ENCODE measurements at regions not wholly inside any gene's neighbourhood (a gene's known extent, or its start where the extent isn't known, plus 50 kb on each side); places are given as distances from the start of the nearest gene placed in this dataset.
A peak's percentile ranks its signal among the peaks of the same experiment; 100 is the strongest.

DNA sequence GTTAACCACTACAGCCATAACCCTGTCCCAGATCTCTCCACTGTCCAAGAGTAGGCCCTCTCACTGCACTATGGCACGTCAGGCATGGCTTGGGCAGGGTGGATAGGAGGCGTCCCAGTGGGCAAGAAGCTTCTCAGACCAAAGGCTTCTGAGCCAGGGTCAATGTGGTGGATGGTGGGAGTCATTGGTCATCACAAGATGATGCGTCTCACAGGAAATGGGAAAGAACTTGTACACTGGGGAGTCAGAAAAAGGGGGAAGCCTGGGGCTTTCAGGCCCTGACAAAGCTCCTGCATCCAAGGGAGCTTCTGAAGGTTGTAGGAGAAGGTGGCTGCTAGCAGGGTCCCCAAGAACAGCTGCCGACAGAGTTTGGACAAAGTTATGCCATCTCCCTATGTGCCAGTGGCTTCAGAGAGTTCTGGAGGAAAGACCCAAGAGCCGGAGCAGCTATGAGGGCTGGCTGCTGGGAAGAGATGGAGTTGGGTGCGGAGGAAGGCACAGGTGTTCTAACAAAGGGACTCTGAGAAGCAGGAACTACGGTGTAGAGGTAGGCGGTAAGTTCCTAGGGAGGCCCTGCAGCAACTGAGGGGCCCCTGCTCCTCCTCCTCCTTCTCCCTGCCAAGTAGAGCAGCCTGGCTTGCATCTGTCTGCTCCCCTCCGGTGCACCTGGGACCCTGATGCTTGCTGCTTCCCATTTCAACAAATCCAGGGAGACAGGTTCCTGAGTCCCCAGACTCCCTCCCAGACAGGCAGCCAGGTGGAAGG lies 81.1 kb downstream of the ARL6IP4 start:
- no peak overlapping the region for H3K27ac ChIP-seq (ENCODE audit: low read depth, low read length)
- peaks cover 48 to 64% of the 10 kb centered on the region in 2 donors for H3K4me1 ChIP-seq (ENCODE audit: control insufficient read depth in 1 of 2, insufficient read depth in 2 of 2, low read length in 2 of 2)
- H3K36me3 ChIP-seq (ENCODE audit: control insufficient read depth in 1 of 2, insufficient read depth in 2 of 2, low read length in 2 of 2): no peaks in the 10 kb centered on the region

DNA sequence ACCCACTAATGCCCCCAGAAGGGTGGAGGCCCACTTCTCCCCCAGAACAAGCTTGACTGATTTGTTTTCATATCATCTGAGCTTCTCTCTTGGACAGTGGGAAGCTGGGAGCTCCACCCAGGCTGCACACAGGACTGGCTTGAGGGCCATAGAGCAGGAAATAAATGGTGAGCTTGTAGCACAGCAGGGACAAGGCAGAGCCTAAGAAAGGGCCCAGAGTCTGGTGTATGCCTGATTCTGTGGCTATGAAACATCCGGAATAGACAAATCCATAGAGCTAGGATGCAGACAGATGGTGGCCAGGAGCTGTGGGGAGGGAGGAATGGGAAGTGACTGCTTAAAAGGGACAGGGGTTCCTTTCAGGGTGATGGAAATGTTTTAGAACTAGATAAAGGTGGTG lies 79.0 kb downstream of the ARL6IP4 start:
- Histone ChIP-seq H3K27me3 (ENCODE audit: control insufficient read depth in 1 of 2, insufficient read depth in 2 of 2, low read length in 2 of 2) (no peaks in the 10 kb centered on the region), H3K9me3 (ENCODE audit: control insufficient read depth in 1 of 2, low read length in 2 of 2) (no peaks in the 10 kb centered on the region), H3K4me1 (ENCODE audit: control insufficient read depth in 1 of 2, insufficient read depth in 2 of 2, low read length in 2 of 2) (peaks cover 35 to 49% of the 10 kb centered on the region in 2 donors), H3K4me3 (ENCODE audit: low read depth in 1 of 2, low read length in 2 of 2) (no peak overlapping the region), H3K27ac (ENCODE audit: low read depth, low read length) (peak overlapping the region; percentile 53), H3K9ac (ENCODE audit: low read depth in 1 of 2, low read length in 2 of 2) (no peak overlapping the region), H3K36me3 (ENCODE audit: control insufficient read depth in 1 of 2, insufficient read depth in 2 of 2, low read length in 2 of 2) (no peaks in the 10 kb centered on the region)

More for the DNA sequence above, 81.1 kb downstream of the ARL6IP4 start:
- no peaks in the 10 kb centered on the region for H3K9me3 ChIP-seq (ENCODE audit: control insufficient read depth in 1 of 2, low read length in 2 of 2)
- H3K27me3 ChIP-seq (ENCODE audit: control insufficient read depth in 1 of 2, insufficient read depth in 2 of 2, low read length in 2 of 2): no peaks in the 10 kb centered on the region
- no peak overlapping the region for H3K9ac ChIP-seq (ENCODE audit: low read depth in 1 of 2, low read length in 2 of 2)
- no peak overlapping the region for H3K4me3 ChIP-seq (ENCODE audit: low read depth in 1 of 2, low read length in 2 of 2)

- H3K27ac ChIP-seq (ENCODE audit: low read depth, low read length): peak overlapping the region; percentile 53
- no peak overlapping the region for H3K4me3 ChIP-seq (ENCODE audit: low read depth in 1 of 2, low read length in 2 of 2)
- no peaks in the 10 kb centered on the region for H3K27me3 ChIP-seq (ENCODE audit: control insufficient read depth in 1 of 2, insufficient read depth in 2 of 2, low read length in 2 of 2)
- H3K36me3 ChIP-seq (ENCODE audit: control insufficient read depth in 1 of 2, insufficient read depth in 2 of 2, low read length in 2 of 2): no peaks in the 10 kb centered on the region
- H3K9ac ChIP-seq (ENCODE audit: low read depth in 1 of 2, low read length in 2 of 2): no peak overlapping the region
- H3K4me1 ChIP-seq (ENCODE audit: control insufficient read depth in 1 of 2, insufficient read depth in 2 of 2, low read length in 2 of 2): peaks cover 30 to 44% of the 10 kb centered on the region in 2 donors
- no peaks in the 10 kb centered on the region for H3K9me3 ChIP-seq (ENCODE audit: control insufficient read depth in 1 of 2, low read length in 2 of 2)
Observed at GRCh38 chr12:123058980-123059379, 78.5 kb downstream of the ARL6IP4 start.

- H3K27ac ChIP-seq (ENCODE audit: low read depth, low read length): no peak overlapping the region
- H3K9ac ChIP-seq (ENCODE audit: low read depth in 1 of 2, low read length in 2 of 2): no peak overlapping the region
- H3K4me3 ChIP-seq (ENCODE audit: low read depth in 1 of 2, low read length in 2 of 2): no peak overlapping the region
- no peaks in the 10 kb centered on the region for H3K27me3 ChIP-seq (ENCODE audit: control insufficient read depth in 1 of 2, insufficient read depth in 2 of 2, low read length in 2 of 2)
- H3K36me3 ChIP-seq (ENCODE audit: control insufficient read depth in 1 of 2, insufficient read depth in 2 of 2, low read length in 2 of 2): no peaks in the 10 kb centered on the region
- H3K9me3 ChIP-seq (ENCODE audit: control insufficient read depth in 1 of 2, low read length in 2 of 2): no peaks in the 10 kb centered on the region
- peaks cover 25 to 39% of the 10 kb centered on the region in 2 donors for H3K4me1 ChIP-seq (ENCODE audit: control insufficient read depth in 1 of 2, insufficient read depth in 2 of 2, low read length in 2 of 2)
Observed at GRCh38 chr12:123058481-123058880, 78.0 kb downstream of the ARL6IP4 start.

DNA sequence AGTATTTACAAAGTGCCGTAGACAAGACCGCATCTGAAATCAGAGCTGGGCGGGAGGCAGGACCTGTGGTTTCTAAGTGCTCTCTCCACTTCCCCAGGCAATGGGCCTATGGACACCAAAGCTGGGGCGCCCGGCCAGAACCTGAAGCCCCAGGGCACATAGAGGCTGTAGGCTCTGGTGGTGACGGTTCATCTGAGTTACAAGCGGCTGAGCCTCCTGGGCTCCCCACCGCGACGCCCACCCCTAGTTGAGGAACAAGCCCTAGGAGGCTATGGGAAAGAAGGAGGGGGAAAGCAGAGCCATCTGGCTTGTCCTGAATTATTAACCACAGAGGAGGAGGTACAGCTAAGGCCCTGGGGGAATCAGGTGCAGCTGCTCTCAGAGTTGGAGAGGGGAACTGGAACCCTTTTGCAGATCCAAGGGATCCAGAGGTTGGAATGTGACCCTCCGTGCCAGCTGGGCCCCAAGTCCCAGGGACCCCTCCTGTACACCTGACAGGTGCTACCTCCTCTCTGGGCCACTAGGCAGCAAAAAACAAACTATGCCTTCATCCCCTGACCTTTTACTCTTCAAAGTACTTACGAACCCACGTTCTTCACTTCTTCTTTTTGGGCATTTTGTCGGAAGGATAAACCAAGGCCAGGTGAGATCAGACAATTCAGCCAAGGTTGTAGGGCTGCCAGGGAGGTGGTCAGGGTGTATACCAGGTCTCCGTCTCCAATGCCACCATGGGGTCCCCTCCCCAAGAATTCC lies 77.2 kb downstream of the ARL6IP4 start:
- H3K9me3 ChIP-seq (ENCODE audit: control insufficient read depth in 1 of 2, low read length in 2 of 2): no peaks in the 10 kb centered on the region
- no peak overlapping the region for H3K9ac ChIP-seq (ENCODE audit: low read depth in 1 of 2, low read length in 2 of 2)
- no peaks in the 10 kb centered on the region for H3K36me3 ChIP-seq (ENCODE audit: control insufficient read depth in 1 of 2, insufficient read depth in 2 of 2, low read length in 2 of 2)
- H3K27ac ChIP-seq (ENCODE audit: low read depth, low read length): no peak overlapping the region
- H3K4me1 ChIP-seq (ENCODE audit: control insufficient read depth in 1 of 2, insufficient read depth in 2 of 2, low read length in 2 of 2): peaks cover 17 to 31% of the 10 kb centered on the region in 2 donors
- no peaks in the 10 kb centered on the region for H3K27me3 ChIP-seq (ENCODE audit: control insufficient read depth in 1 of 2, insufficient read depth in 2 of 2, low read length in 2 of 2)
- H3K4me3 ChIP-seq (ENCODE audit: low read depth in 1 of 2, low read length in 2 of 2): no peak overlapping the region

- Histone ChIP-seq H3K9ac (ENCODE audit: low read depth in 1 of 2, low read length in 2 of 2) (no peak overlapping the region), H3K4me1 (ENCODE audit: control insufficient read depth in 1 of 2, insufficient read depth in 2 of 2, low read length in 2 of 2) (peaks cover 15 to 22% of the 10 kb centered on the region in 2 donors), H3K27ac (ENCODE audit: low read depth, low read length) (no peak overlapping the region), H3K27me3 (ENCODE audit: control insufficient read depth in 1 of 2, insufficient read depth in 2 of 2, low read length in 2 of 2) (no peaks in the 10 kb centered on the region), H3K9me3 (ENCODE audit: control insufficient read depth in 1 of 2, low read length in 2 of 2) (no peaks in the 10 kb centered on the region), H3K36me3 (ENCODE audit: control insufficient read depth in 1 of 2, insufficient read depth in 2 of 2, low read length in 2 of 2) (no peaks in the 10 kb centered on the region), H3K4me3 (ENCODE audit: low read depth in 1 of 2, low read length in 2 of 2) (no peak overlapping the region)
Observed at GRCh38 chr12:123056709-123057108, 76.2 kb downstream of the ARL6IP4 start.

GRCh38 chr12:123056053-123056452 lies 75.6 kb downstream of the ARL6IP4 start:
- Histone ChIP-seq H3K4me1 (ENCODE audit: control insufficient read depth in 1 of 2, insufficient read depth in 2 of 2, low read length in 2 of 2) (peaks cover 12 to 22% of the 10 kb centered on the region in 2 donors), H3K27me3 (ENCODE audit: control insufficient read depth in 1 of 2, insufficient read depth in 2 of 2, low read length in 2 of 2) (no peaks in the 10 kb centered on the region), H3K27ac (ENCODE audit: low read depth, low read length) (no peak overlapping the region), H3K4me3 (ENCODE audit: low read depth in 1 of 2, low read length in 2 of 2) (no peak overlapping the region), H3K36me3 (ENCODE audit: control insufficient read depth in 1 of 2, insufficient read depth in 2 of 2, low read length in 2 of 2) (no peaks in the 10 kb centered on the region), H3K9me3 (ENCODE audit: control insufficient read depth in 1 of 2, low read length in 2 of 2) (no peaks in the 10 kb centered on the region), H3K9ac (ENCODE audit: low read depth in 1 of 2, low read length in 2 of 2) (no peak overlapping the region)

DNA sequence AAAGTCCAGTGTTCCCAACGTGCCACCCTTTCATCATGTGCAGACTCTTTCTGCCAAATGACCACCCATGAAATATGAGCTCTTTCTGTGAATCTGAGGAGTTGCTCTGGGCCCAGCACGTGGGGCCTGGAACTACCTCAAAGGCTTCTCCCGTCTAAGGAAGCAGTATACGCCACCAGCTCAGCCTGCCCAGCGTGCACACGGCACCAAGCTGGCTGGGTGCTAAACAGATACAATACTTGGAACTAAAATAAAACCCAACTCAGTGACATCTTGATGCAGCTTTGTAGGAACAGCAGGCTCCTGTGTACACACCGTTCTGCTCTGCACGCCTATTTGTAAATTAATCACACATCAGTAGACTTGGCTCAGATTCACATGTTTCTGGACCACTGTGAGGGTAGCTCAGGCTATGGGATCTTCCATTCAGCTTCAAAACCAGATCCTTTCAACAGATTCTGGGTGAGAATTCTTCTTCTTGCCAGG lies 74.8 kb downstream of the ARL6IP4 start:
- Histone ChIP-seq H3K9me3 (ENCODE audit: control insufficient read depth in 1 of 2, low read length in 2 of 2) (no peaks in the 10 kb centered on the region), H3K9ac (ENCODE audit: low read depth in 1 of 2, low read length in 2 of 2) (no peak overlapping the region), H3K36me3 (ENCODE audit: control insufficient read depth in 1 of 2, insufficient read depth in 2 of 2, low read length in 2 of 2) (no peaks in the 10 kb centered on the region), H3K27ac (ENCODE audit: low read depth, low read length) (no peak overlapping the region), H3K4me1 (ENCODE audit: control insufficient read depth in 1 of 2, insufficient read depth in 2 of 2, low read length in 2 of 2) (peaks cover 11 to 22% of the 10 kb centered on the region in 2 donors), H3K4me3 (ENCODE audit: low read depth in 1 of 2, low read length in 2 of 2) (no peak overlapping the region), H3K27me3 (ENCODE audit: control insufficient read depth in 1 of 2, insufficient read depth in 2 of 2, low read length in 2 of 2) (no peaks in the 10 kb centered on the region)

- Histone ChIP-seq H3K36me3 (ENCODE audit: control insufficient read depth in 1 of 2, insufficient read depth in 2 of 2, low read length in 2 of 2) (no peaks in the 10 kb centered on the region), H3K4me1 (ENCODE audit: control insufficient read depth in 1 of 2, insufficient read depth in 2 of 2, low read length in 2 of 2) (peaks cover 7 to 12% of the 10 kb centered on the region in 2 donors), H3K27me3 (ENCODE audit: control insufficient read depth in 1 of 2, insufficient read depth in 2 of 2, low read length in 2 of 2) (no peaks in the 10 kb centered on the region), H3K4me3 (ENCODE audit: low read depth in 1 of 2, low read length in 2 of 2) (no peak overlapping the region), H3K9ac (ENCODE audit: low read depth in 1 of 2, low read length in 2 of 2) (no peak overlapping the region), H3K27ac (ENCODE audit: low read depth, low read length) (no peak overlapping the region), H3K9me3 (ENCODE audit: control insufficient read depth in 1 of 2, low read length in 2 of 2) (no peaks in the 10 kb centered on the region)
Observed at GRCh38 chr12:123054371-123054770, 73.9 kb downstream of the ARL6IP4 start.

- no peaks in the 10 kb centered on the region for H3K9me3 ChIP-seq (ENCODE audit: control insufficient read depth in 1 of 2, low read length in 2 of 2)
- H3K27me3 ChIP-seq (ENCODE audit: control insufficient read depth in 1 of 2, insufficient read depth in 2 of 2, low read length in 2 of 2): no peaks in the 10 kb centered on the region
- no peaks in the 10 kb centered on the region for H3K36me3 ChIP-seq (ENCODE audit: control insufficient read depth in 1 of 2, insufficient read depth in 2 of 2, low read length in 2 of 2)
- no peak overlapping the region for H3K4me3 ChIP-seq (ENCODE audit: low read depth in 1 of 2, low read length in 2 of 2)
- no peak overlapping the region for H3K27ac ChIP-seq (ENCODE audit: low read depth, low read length)
- H3K4me1 ChIP-seq (ENCODE audit: control insufficient read depth in 1 of 2, insufficient read depth in 2 of 2, low read length in 2 of 2): no peaks in the 10 kb centered on the region
- H3K9ac ChIP-seq (ENCODE audit: low read depth in 1 of 2, low read length in 2 of 2): no peak overlapping the region
Observed at GRCh38 chr12:123051556-123051955, 71.1 kb downstream of the ARL6IP4 start.
